OCI-LY7 (cell line): ENCODE measurements at regions not wholly inside any gene's neighbourhood (a gene's known extent, or its start where the extent isn't known, plus 50 kb on each side); places are given as distances from the start of the nearest gene placed in this dataset.

Experiments
- BruUV-seq: library from RNA; stranded (reverse); fragments of 400-500 nt; replicated peaks from 2 replicates; lab custom pipeline; 2021; lab: Mats Ljungman, UMichigan
- CTCF ChIA-PET: fragments of 300-600 bp; sonication (Branson Sonifier 250); formaldehyde crosslinking; loops from one replicate; lab custom pipeline; 2022; ENCODE audit warnings: antibody characterized with exemption; ENCODE audit not compliant: unreplicated experiment; lab: Charles Lee
- POLR2A ChIA-PET: fragments of 300-600 bp; sonication (Branson Sonifier 250); formaldehyde crosslinking; loops from one replicate; lab custom pipeline; 2022; ENCODE audit warnings: antibody characterized with exemption; lab: Charles Lee
- DNase-seq: peaks from one replicate; pipeline ENCODE4 v3.0.0-alpha.2; 2015; ENCODE audit warnings: low spot score
- H2AFZ ChIP-seq: fragments of 200-600 bp; sonication (generic), shearing (Covaris generic); 2 replicates; pipeline ENCODE4 v1.6.1; 2014; ENCODE audit warnings: mild to moderate bottlenecking, antibody characterized with exemption, low read length, moderate library complexity
- H3K27ac ChIP-seq: fragments of 200-600 bp; sonication (generic); 2 replicates; pipeline ENCODE4 v1.5.1; 2014; ENCODE audit warnings: mixed run types, low read depth, mild to moderate bottlenecking, moderate library complexity, low read length, inconsistent platforms; ENCODE audit not compliant: poor library complexity, severe bottlenecking
- H3K36me3 ChIP-seq: fragments of 200-600 bp; sonication (generic); 2 replicates; pipeline ENCODE4 v1.6.1; 2014; ENCODE audit warnings: mild to moderate bottlenecking, antibody characterized with exemption, low read length, moderate library complexity, mixed read lengths; ENCODE audit not compliant: insufficient read depth
- H3K4me1 ChIP-seq: fragments of 200-600 bp; sonication (generic); 2 replicates; pipeline ENCODE4 v1.5.1; 2014; ENCODE audit warnings: mild to moderate bottlenecking, low read length; ENCODE audit not compliant: insufficient read depth, poor library complexity, severe bottlenecking
- H3K4me2 ChIP-seq: fragments of 200-600 bp; sonication (generic); 2 replicates; pipeline ENCODE4 v1.6.1; 2014; ENCODE audit warnings: mild to moderate bottlenecking, low read length
- H3K4me3 ChIP-seq: fragments of 200-600 bp; sonication (generic); 2 replicates; pipeline ENCODE4 v1.5.1; 2014; ENCODE audit warnings: mild to moderate bottlenecking, low read depth, low read length; ENCODE audit not compliant: poor library complexity, severe bottlenecking
- H3K79me2 ChIP-seq: fragments of 200-600 bp; sonication (generic); 2 replicates; pipeline ENCODE4 v1.6.1; 2016; ENCODE audit warnings: low read depth, mild to moderate bottlenecking, low read length, moderate library complexity, mixed read lengths; ENCODE audit not compliant: insufficient read depth
- H3K9me2 ChIP-seq: fragments of 200-600 bp; sonication (generic); 2 replicates; pipeline ENCODE4 v1.6.1; 2016; ENCODE audit warnings: mild to moderate bottlenecking, low read length, mixed read lengths; ENCODE audit not compliant: insufficient read depth
- H3K9me3 ChIP-seq: fragments of 200-600 bp; sonication (generic); 2 replicates; pipeline ENCODE4 v1.6.1; 2014; ENCODE audit warnings: mild to moderate bottlenecking, mixed run types, low read length, mixed read lengths
- H4K20me1 ChIP-seq: fragments of 200-600 bp; sonication (generic); 2 replicates; pipeline ENCODE4 v1.6.1; 2014; ENCODE audit warnings: mild to moderate bottlenecking, antibody characterized with exemption, low read length, moderate library complexity, mixed read lengths; ENCODE audit not compliant: insufficient read depth
- EZH2phosphoT487 ChIP-seq: fragments of 200-600 bp; sonication (generic); IDR thresholded peaks from 2 replicates; pipeline ENCODE4 v1.6.1; 2018; ENCODE audit warnings: low read depth, borderline replicate concordance, mild to moderate bottlenecking, mixed run types, antibody characterized with exemption, low read length, moderate library complexity, mixed read lengths
- intact Hi-C: fragments of 100-400 bp; cut with micrococcal nuclease; formaldehyde crosslinking; loops from one replicate; pipeline ENCODE4 v1.10.0; 2022; ENCODE audit not compliant: unreplicated experiment
- TF ChIP-seq, protein P1 (sequence below): fragments of 200-600 bp; sonication (generic); conservative IDR thresholded peaks from 2 replicates; pipeline ENCODE4 v1.5.1; 2014; ENCODE audit warnings: mild to moderate bottlenecking, antibody characterized with exemption, low read length, moderate library complexity, mixed read lengths

DNA sequence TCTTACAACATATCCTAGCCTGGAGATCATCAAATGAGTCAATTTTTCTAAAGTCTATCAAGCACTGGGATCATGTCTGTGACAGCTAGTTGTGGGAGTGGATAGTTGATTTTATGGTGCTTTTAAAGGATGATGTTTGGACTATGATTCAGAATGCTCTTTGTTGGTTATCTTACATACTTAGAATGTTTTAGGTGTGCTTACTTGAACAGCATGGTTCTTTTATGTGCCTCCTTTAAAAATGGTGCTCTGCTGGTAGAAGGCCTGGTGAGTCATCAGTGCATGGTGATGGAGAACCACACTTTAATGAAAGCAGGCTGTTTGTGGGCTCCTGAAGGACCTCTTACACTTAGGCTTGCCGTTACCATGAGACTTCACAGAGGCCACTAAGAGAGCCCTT lies 682.7 kb upstream of the FANCL start:
- Histone ChIP-seq H3K36me3 (no peaks in the 10 kb centered on the region), H3K4me1 (no peaks in the 10 kb centered on the region), H3K9me3 (no peaks in the 10 kb centered on the region), H3K9me2 (no peaks in the 10 kb centered on the region), H2AFZ (no peak overlapping the region), H3K79me2 (no peaks in the 10 kb centered on the region), H3K27ac (no peak overlapping the region), H3K4me3 (no peak overlapping the region), H3K4me2 (no peak overlapping the region), H4K20me1 (no peaks in the 10 kb centered on the region)
- intact Hi-C loops = no loop called here
- no TSS peak for BruUV-seq
- POLR2A ChIA-PET = no interaction called here
- CTCF ChIA-PET = no interaction called here
- TF ChIP-seq EZH2phosphoT487 = no peak
- TF ChIP-seq, protein P1, sequence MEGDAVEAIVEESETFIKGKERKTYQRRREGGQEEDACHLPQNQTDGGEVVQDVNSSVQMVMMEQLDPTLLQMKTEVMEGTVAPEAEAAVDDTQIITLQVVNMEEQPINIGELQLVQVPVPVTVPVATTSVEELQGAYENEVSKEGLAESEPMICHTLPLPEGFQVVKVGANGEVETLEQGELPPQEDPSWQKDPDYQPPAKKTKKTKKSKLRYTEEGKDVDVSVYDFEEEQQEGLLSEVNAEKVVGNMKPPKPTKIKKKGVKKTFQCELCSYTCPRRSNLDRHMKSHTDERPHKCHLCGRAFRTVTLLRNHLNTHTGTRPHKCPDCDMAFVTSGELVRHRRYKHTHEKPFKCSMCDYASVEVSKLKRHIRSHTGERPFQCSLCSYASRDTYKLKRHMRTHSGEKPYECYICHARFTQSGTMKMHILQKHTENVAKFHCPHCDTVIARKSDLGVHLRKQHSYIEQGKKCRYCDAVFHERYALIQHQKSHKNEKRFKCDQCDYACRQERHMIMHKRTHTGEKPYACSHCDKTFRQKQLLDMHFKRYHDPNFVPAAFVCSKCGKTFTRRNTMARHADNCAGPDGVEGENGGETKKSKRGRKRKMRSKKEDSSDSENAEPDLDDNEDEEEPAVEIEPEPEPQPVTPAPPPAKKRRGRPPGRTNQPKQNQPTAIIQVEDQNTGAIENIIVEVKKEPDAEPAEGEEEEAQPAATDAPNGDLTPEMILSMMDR = no peak
- DNase-seq = no peak

DNA sequence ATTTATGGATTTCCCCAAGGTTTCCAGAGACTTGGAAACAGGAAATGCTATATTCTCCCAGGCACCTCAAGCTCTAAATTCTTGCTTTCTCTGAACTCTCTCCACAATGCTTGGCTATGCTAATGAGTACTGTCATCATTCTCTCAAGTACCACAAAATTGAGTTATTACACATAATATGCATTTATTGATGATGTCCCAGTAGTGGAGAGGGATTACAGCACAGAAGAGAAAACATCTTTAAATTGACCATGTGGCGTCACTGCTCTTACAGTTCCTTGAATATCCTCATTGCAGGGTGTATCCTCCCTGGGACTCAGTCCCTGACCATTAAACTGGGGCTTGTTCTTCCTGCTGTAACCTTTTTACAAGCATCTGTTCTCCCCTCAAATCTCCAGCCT lies 681.1 kb upstream of the FANCL start:
- DNase-seq = no peak
- H3K79me2 ChIP-seq = no peaks in the 10 kb centered on the region
- no TSS peak for BruUV-seq
- no peak overlapping the region for H3K4me2 ChIP-seq
- ChIA-PET CTCF (no interaction called here), POLR2A (no interaction called here)
- H2AFZ ChIP-seq = no peak overlapping the region
- intact Hi-C loops = no loop called here
- H3K9me2 ChIP-seq = no peaks in the 10 kb centered on the region
- no peak for TF ChIP-seq EZH2phosphoT487
- TF ChIP-seq, protein P1 = no peak
- H3K27ac ChIP-seq = no peak overlapping the region
- H3K9me3 ChIP-seq = no peaks in the 10 kb centered on the region
- no peaks in the 10 kb centered on the region for H3K36me3 ChIP-seq
- no peak overlapping the region for H3K4me3 ChIP-seq
- no peaks in the 10 kb centered on the region for H3K4me1 ChIP-seq
- H4K20me1 ChIP-seq = no peaks in the 10 kb centered on the region

DNA sequence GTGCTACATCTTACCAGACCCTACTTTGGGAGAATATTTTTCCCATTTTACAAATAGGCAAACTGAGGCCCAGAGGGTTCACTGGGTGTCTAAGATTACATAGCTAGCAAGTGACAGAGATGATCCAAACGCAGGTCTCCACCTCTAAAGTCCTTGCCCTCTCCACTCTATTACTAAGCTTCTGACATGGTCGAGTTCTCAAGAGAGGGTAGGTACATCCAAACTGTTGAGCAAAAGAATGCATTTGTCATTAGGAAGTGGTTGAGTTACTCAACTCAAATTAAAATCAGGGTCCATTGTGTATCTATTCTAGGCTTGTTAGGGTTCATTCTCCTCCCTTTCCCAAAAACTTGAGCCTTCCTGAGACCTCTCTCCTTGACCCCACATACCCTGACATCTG lies 680.6 kb upstream of the FANCL start:
- H2AFZ ChIP-seq = no peak overlapping the region
- intact Hi-C loops = no loop called here
- DNase-seq = no peak
- TF ChIP-seq EZH2phosphoT487 = no peak
- TF ChIP-seq, protein P1 = no peak
- no peak overlapping the region for H3K27ac ChIP-seq
- ChIA-PET CTCF (no interaction called here), POLR2A (no interaction called here)
- no peaks in the 10 kb centered on the region for H3K9me2 ChIP-seq
- no peaks in the 10 kb centered on the region for H4K20me1 ChIP-seq
- H3K4me1 ChIP-seq = no peaks in the 10 kb centered on the region
- no peak overlapping the region for H3K4me3 ChIP-seq
- H3K4me2 ChIP-seq = no peak overlapping the region
- no peaks in the 10 kb centered on the region for H3K9me3 ChIP-seq
- BruUV-seq = no TSS peak
- H3K36me3 ChIP-seq = no peaks in the 10 kb centered on the region
- no peaks in the 10 kb centered on the region for H3K79me2 ChIP-seq
